Astrocyte of the hippocampus (primary cell): ENCODE measurements at regions not wholly inside any gene's neighbourhood (a gene's known extent, or its start where the extent isn't known, plus 50 kb on each side); places are given as distances from the start of the nearest gene placed in this dataset.
"Not testable (repeated sequence)": the region's sequence is repeated elsewhere in the genome, so short reads cannot be mapped to it uniquely, and the experiment has no call there.

Experiments
- DNase-seq: peaks from one replicate; pipeline ENCODE4 v3.0.0; 2011; ENCODE audit warnings: low read depth, low spot score

- DNase-seq, result no peak
Measured at GRCh38 chr20:30484009-30484748, 773.3 kb upstream of the DEFB115 start.

- no peak for DNase-seq
Measured at GRCh38 chr20:30484749-30485070, 772.8 kb upstream of the DEFB115 start.

DNA sequence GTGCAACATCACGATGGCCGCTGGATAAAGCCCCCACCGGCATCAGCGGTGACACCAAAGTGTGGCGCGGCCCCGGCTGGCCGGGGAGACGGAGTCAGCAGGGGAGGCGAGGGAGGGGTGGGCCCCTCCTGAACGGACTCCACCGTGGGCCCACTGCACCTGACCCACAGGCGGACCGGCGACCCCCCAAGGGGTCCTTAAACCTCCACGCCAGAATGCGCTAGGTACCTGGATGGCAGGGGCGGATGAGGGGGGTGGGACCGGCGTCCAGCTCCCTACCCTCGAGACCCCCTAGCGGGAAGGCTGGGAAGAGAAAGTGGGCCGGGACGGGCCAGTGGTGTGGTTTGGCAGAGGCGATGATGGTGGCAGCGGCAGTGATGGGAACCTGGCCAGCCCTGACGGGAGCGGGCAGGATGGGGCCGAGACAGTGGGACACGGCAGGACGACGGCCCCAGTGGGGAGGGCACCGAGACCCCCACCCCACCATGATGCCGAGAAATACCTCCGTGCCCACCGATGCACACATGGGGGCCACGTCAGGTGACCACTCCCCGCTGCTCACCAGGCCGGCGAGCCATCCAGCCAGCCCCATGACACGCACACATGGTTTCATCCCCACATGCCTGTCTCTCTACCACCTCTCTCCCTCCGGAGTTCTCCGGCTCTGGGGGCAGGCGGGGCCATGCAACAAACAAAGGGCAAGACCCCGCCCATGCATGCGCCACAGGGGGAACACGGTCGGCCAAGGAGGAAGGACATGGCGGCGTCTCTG, 771.9 kb upstream of the DEFB115 start:
- no peak for DNase-seq

DNA sequence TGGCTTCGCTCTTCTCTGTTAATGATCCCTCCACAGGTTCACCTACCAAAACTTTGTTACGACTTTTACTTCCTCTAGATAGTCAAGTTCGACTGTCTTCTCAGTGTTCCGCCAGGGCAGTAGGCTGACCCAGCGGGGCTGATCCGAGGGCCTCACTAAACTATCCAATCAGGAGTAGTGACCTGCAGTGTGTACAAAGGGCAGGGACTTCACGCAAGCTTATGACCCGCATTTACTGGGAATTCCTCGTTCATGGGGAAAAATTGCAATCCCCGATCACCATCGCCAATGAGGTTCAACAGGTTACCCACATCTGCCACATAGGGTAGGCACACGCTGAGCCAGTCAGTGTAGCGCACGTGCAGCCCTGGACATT, 771.4 kb upstream of the DEFB115 start:
- no peak for DNase-seq

GRCh38 chr20:30487461-30487860, 770.0 kb upstream of the DEFB115 start:
- DNase-seq, result not testable (repeated sequence)

GRCh38 chr20:30487947-30488926, 769.2 kb upstream of the DEFB115 start:
- DNase-seq, result no peak

GRCh38 chr20:30488941-30489613, 768.4 kb upstream of the DEFB115 start:
- DNase-seq, result no peak

- DNase-seq, result no peak
Measured at GRCh38 chr20:30489614-30490003, 767.9 kb upstream of the DEFB115 start.

DNA sequence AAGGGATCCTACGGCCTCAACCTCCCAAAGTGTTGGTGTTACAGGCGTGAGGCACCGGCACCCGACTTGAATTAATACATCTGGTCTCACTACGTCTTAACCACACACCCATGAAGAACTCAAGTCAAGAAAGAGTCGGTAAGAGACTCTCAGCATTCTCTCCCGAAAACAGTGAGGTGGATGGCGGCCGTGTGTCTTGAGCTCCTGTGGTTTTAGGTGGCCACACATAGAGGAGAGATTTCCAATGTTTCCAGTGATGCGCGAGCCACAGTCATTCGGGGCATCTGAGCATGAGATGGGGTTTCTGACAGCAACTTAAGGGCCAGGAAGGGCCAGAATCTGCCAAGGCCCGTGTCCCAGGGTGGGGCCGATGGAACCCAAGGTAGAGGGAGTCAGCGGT, 766.4 kb upstream of the DEFB115 start:
- DNase-seq, result no peak

GRCh38 chr20:30496656-30497055, 760.8 kb upstream of the DEFB115 start:
- not testable (repeated sequence) for DNase-seq

DNA sequence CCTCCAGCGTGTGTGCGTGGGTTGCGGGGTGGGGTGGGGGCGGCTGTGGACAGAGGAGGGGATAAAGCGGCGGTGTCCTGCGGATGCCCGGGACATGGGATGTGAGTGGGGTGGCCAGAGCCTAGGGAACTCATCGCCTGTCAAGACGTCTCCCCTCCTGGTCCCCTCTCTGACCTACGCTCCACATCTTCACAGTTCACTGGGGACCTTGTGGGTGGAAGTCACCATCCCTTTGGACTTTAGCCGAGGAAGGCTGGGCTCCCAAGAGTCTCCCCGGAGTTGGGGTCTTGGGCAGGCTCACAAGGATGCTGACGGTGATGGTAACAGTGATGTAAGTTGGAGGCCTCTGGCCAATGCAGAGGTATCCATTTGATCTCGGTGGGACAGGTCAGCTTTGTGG, 760.3 kb upstream of the DEFB115 start:
- DNase-seq, result not testable (repeated sequence)

DNA sequence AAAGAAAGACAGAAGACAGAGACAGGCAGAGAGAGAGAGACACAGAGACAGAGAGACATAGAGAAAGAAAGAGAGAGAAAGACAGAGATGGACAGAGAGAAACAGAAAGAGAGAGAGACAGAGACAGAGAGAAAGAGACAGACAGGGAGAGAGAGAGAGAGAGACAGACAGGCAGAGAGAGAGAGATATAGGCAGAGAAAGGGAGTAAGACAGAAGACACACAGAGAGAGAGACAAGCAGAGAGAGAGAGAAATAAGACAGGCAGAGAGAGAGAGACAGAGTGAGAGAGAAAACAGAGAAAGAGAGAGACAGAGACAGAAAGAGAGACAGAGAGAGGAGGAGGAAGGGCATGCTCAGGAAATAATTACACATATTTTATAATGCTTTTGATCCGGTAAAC, 758.3 kb upstream of the DEFB115 start:
- DNase-seq, result no peak

DNA sequence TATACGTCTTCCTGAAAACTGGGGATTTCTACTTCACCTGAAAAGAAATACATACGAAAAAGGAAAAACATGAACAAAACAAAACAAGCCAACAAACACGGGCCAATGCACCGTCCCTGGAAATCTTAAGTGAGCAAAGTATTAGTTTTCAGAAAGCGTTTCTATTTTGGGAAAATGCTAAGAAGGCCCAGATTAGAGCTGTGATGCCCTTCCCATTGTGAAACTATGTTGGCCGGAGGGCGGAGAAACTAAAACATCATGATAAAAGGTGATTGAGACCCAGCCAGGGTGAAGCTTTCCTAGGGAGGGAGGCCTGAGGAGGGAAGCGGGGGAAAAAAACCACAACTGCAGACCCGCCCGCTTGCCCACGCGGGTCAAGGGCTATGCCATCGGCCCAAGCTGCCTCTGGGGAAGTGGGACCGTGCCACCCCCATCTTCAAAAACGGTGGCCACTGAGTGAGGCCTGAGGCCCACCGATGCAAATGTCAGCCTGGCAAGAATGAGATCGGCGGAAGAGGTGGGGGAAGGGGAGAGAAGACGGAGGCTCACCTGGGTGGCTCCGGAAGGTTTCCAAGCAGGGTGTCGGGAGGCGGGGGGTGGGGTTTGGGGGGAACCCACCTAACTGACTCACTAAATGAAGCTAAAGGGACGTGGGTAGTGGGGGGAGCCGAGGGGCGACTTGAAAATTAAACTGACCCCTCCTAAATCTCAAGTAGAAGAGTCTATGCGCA, 757.6 kb upstream of the DEFB115 start:
- DNase-seq, result not testable (repeated sequence)

GRCh38 chr20:30500447-30500820, 757.0 kb upstream of the DEFB115 start:
- DNase-seq, result not testable (repeated sequence)

DNA sequence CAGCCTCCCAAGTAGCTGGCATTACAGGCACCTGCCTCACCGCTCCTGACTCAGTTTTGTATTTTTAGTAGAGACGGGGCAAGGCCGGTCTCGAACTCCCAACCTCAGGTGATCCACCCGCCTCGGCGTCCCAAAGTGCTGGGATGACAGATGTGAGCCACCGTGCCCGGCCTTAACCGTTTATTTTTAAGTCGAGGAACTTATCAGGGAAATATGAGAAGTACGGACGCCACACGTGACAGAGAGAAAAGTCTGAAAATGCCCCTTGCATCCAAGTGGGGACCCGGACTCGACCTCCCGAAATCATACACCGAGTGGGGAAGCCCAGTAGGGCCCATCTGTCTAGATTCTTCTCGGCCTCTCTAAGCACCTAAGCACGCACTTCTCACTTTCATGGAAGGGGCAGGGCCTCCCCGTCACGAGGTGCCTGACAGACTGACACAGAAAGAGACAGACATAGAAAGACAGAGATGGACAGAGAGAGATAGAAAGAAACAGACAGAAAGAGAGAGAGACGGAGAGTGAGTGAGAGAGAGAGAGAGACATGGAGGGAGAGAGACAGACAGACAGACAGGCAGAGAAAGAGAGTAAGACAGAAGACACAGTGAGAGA, 756.5 kb upstream of the DEFB115 start:
- no peak for DNase-seq

GRCh38 chr20:30502670-30503069, 754.8 kb upstream of the DEFB115 start:
- DNase-seq, result no peak

- not testable (repeated sequence) for DNase-seq
Measured at GRCh38 chr20:30503204-30503603, 754.3 kb upstream of the DEFB115 start.

- DNase-seq, result no peak
Measured at GRCh38 chr20:30503992-30504570, 753.4 kb upstream of the DEFB115 start.

DNA sequence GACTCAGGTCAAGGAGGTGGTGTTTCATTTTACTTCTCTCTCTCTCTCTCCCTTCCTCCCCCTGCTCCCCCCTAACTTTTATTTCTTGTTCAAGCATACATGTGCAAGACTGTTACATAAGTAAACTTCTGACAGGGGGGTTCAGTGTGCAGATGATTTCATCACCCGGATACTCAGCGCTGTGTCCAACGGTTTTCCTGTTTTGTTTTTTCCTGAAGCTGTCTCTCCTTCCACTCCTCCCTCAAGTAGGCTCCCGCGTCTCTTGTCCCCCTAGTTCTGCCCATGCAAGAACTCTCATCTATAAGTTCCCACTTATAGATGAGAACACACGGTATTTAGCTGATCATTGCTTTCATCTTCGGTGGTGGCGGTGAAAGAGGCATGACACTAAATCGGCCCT, 751.9 kb upstream of the DEFB115 start:
- no peak for DNase-seq

- DNase-seq, result no peak
Measured at GRCh38 chr20:30506100-30506499, 751.4 kb upstream of the DEFB115 start.
